HEK293 (cell line): ENCODE measurements at regions not wholly inside any gene's neighbourhood (a gene's known extent, or its start where the extent isn't known, plus 50 kb on each side); places are given as distances from the start of the nearest gene placed in this dataset.

Source experiments
- ATF2 ChIP-seq: fragments of 450-650 bp; formaldehyde crosslinking; IDR thresholded peaks from 2 replicates; pipeline ENCODE4 v1.5.1; 2016; ENCODE audit warnings: missing biosample characterization, missing genetic modification characterization, low read depth
- CTCF ChIP-seq: fragments of 450-650 bp; formaldehyde crosslinking; IDR thresholded peaks from 2 replicates; pipeline ENCODE4 v1.5.1; 2016; ENCODE audit warnings: missing biosample characterization, missing genetic modification characterization
- KLF1 ChIP-seq: fragments of 450-650 bp; formaldehyde crosslinking; IDR thresholded peaks from 2 replicates; pipeline ENCODE4 v1.5.1; 2016; ENCODE audit warnings: missing biosample characterization, missing genetic modification characterization
- KLF16 ChIP-seq: fragments of 450-650 bp; formaldehyde crosslinking; IDR thresholded peaks from 2 replicates; pipeline ENCODE4 v1.5.1; 2017; ENCODE audit warnings: missing biosample characterization, missing genetic modification characterization
- MEIS1 ChIP-seq: sonication (generic); formaldehyde crosslinking; IDR thresholded peaks from 2 replicates; pipeline ENCODE4 v1.8.1; 2022; ENCODE audit warnings: missing genetic modification reagents, mild to moderate bottlenecking, borderline replicate concordance
- PRDM2 ChIP-seq: fragments of 450-650 bp; formaldehyde crosslinking; IDR thresholded peaks from 2 replicates; pipeline ENCODE4 v1.5.1; 2016; ENCODE audit warnings: missing biosample characterization, missing genetic modification characterization, borderline replicate concordance
- YY1 ChIP-seq: fragments of 450-650 bp; formaldehyde crosslinking; IDR thresholded peaks from 2 replicates; pipeline ENCODE4 v1.5.1; 2018; ENCODE audit warnings: missing biosample characterization, missing genetic modification characterization
- ZNF23 ChIP-seq: fragments of 450-650 bp; formaldehyde crosslinking; IDR thresholded peaks from 2 replicates; pipeline ENCODE4 v1.5.1; 2016; ENCODE audit warnings: missing biosample characterization, missing genetic modification characterization, borderline replicate concordance
- ZNF248 ChIP-seq: fragments of 450-650 bp; formaldehyde crosslinking; IDR thresholded peaks from 2 replicates; pipeline ENCODE4 v1.5.1; 2017; ENCODE audit warnings: missing biosample characterization, missing genetic modification characterization
- ZNF354C ChIP-seq: fragments of 450-650 bp; formaldehyde crosslinking; IDR thresholded peaks from 2 replicates; pipeline ENCODE4 v1.5.1; 2016; ENCODE audit warnings: missing biosample characterization, missing genetic modification characterization, low read depth, borderline replicate concordance
- TF ChIP-seq, protein P1 (sequence below): fragments of 450-650 bp; formaldehyde crosslinking; IDR thresholded peaks from 2 replicates; pipeline ENCODE4 v1.5.1; 2016; ENCODE audit warnings: missing biosample characterization, missing genetic modification characterization
- TF ChIP-seq, protein P2 (sequence below): fragments of 450-650 bp; formaldehyde crosslinking; IDR thresholded peaks from 2 replicates; pipeline ENCODE4 v1.5.1; 2017; ENCODE audit warnings: missing biosample characterization, missing genetic modification characterization
- TF ChIP-seq, protein P3 (sequence below): fragments of 450-650 bp; formaldehyde crosslinking; IDR thresholded peaks from 2 replicates; pipeline ENCODE4 v1.5.1; 2017; ENCODE audit warnings: missing biosample characterization, missing genetic modification characterization

DNA sequence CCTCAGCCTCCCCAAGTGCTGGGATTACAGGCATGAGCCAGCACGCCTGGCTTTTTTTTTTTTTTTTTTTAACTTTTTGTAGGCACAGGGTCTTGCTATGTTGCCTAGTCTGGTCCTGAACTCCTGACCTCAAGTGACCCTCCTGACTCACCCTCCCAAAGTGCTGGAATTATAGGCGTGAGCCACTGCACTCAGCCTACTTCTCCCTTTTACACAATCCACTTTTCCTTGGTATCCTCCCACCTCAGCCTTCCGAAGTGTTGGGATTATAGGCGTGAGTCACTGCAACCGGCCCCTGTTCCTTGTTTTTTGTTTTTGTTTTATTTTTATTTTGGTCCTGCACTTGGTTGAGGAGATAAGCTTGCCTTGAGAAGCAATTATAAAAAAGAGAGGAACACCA, 75.9 kb upstream of the KMT2C start:
- TF ChIP-seq CTCF (no peak), MEIS1 (CRISPR knock-in tag) (no peak), ZNF23 (tag by site-specific recombination) (no peak), ZNF354C (no peak), PRDM2 (tag by site-specific recombination) (no peak), KLF1 (tag by site-specific recombination) (no peak), YY1 (tag by site-specific recombination) (no peak), ATF2 (tag by site-specific recombination) (no peak), ZNF248 (tag by site-specific recombination) (no peak), KLF16 (tag by site-specific recombination) (no peak)
- TF ChIP-seq, protein P1, sequence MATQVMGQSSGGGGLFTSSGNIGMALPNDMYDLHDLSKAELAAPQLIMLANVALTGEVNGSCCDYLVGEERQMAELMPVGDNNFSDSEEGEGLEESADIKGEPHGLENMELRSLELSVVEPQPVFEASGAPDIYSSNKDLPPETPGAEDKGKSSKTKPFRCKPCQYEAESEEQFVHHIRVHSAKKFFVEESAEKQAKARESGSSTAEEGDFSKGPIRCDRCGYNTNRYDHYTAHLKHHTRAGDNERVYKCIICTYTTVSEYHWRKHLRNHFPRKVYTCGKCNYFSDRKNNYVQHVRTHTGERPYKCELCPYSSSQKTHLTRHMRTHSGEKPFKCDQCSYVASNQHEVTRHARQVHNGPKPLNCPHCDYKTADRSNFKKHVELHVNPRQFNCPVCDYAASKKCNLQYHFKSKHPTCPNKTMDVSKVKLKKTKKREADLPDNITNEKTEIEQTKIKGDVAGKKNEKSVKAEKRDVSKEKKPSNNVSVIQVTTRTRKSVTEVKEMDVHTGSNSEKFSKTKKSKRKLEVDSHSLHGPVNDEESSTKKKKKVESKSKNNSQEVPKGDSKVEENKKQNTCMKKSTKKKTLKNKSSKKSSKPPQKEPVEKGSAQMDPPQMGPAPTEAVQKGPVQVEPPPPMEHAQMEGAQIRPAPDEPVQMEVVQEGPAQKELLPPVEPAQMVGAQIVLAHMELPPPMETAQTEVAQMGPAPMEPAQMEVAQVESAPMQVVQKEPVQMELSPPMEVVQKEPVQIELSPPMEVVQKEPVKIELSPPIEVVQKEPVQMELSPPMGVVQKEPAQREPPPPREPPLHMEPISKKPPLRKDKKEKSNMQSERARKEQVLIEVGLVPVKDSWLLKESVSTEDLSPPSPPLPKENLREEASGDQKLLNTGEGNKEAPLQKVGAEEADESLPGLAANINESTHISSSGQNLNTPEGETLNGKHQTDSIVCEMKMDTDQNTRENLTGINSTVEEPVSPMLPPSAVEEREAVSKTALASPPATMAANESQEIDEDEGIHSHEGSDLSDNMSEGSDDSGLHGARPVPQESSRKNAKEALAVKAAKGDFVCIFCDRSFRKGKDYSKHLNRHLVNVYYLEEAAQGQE (tag by site-specific recombination): no peak
- TF ChIP-seq, protein P2, sequence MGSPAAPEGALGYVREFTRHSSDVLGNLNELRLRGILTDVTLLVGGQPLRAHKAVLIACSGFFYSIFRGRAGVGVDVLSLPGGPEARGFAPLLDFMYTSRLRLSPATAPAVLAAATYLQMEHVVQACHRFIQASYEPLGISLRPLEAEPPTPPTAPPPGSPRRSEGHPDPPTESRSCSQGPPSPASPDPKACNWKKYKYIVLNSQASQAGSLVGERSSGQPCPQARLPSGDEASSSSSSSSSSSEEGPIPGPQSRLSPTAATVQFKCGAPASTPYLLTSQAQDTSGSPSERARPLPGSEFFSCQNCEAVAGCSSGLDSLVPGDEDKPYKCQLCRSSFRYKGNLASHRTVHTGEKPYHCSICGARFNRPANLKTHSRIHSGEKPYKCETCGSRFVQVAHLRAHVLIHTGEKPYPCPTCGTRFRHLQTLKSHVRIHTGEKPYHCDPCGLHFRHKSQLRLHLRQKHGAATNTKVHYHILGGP (tag by site-specific recombination): no peak
- TF ChIP-seq, protein P3, sequence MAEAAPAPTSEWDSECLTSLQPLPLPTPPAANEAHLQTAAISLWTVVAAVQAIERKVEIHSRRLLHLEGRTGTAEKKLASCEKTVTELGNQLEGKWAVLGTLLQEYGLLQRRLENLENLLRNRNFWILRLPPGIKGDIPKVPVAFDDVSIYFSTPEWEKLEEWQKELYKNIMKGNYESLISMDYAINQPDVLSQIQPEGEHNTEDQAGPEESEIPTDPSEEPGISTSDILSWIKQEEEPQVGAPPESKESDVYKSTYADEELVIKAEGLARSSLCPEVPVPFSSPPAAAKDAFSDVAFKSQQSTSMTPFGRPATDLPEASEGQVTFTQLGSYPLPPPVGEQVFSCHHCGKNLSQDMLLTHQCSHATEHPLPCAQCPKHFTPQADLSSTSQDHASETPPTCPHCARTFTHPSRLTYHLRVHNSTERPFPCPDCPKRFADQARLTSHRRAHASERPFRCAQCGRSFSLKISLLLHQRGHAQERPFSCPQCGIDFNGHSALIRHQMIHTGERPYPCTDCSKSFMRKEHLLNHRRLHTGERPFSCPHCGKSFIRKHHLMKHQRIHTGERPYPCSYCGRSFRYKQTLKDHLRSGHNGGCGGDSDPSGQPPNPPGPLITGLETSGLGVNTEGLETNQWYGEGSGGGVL (tag by site-specific recombination): no peak
